ENCODE measurements at regions not wholly inside any gene's neighbourhood (a gene's known extent, or its start where the extent isn't known, plus 50 kb on each side); places are given as distances from the start of the nearest gene placed in this dataset.
A peak's percentile ranks its signal among the peaks of the same experiment; 100 is the strongest.
"Not testable (repeated sequence)": the region's sequence is repeated elsewhere in the genome, so short reads cannot be mapped to it uniquely, and the experiment has no call there.

GRCh38 chr10:123318516-123318915 lies 164.3 kb downstream of the BUB3 start:
- no peak for DNase-seq (ENCODE audit: low read depth)

- DNase-seq (ENCODE audit: low read depth) = no peak
Measured at GRCh38 chr10:123320091-123320490, 165.9 kb downstream of the BUB3 start.

- DNase-seq (ENCODE audit: low read depth) = no peak
Measured at GRCh38 chr10:123323884-123324283, 169.7 kb downstream of the BUB3 start.

- no peak for DNase-seq (ENCODE audit: low read depth)
Measured at GRCh38 chr10:123325663-123326190, 171.5 kb downstream of the BUB3 start.

GRCh38 chr10:123326674-123327073 lies 172.5 kb downstream of the BUB3 start:
- DNase-seq (ENCODE audit: low read depth) = no peak

- no peak for DNase-seq (ENCODE audit: low read depth)
Measured at GRCh38 chr10:123327450-123327849, 173.2 kb downstream of the BUB3 start.

GRCh38 chr10:123327896-123328295 lies 173.7 kb downstream of the BUB3 start:
- no peak for DNase-seq (ENCODE audit: low read depth)

GRCh38 chr10:123331438-123331837 lies 177.2 kb downstream of the BUB3 start:
- peak; percentile 32 for DNase-seq (ENCODE audit: low read depth)

GRCh38 chr10:123346581-123346980 lies 192.4 kb downstream of the BUB3 start:
- DNase-seq (ENCODE audit: low read depth) = no peak

- DNase-seq (ENCODE audit: low read depth) = no peak
Measured at GRCh38 chr10:123348691-123349572, 194.7 kb downstream of the BUB3 start.

- DNase-seq (ENCODE audit: low read depth) = no peak
Measured at GRCh38 chr10:123351715-123352114, 197.5 kb downstream of the BUB3 start.

GRCh38 chr10:123354521-123354920 lies 200.3 kb downstream of the BUB3 start:
- DNase-seq (ENCODE audit: low read depth) = no peak

- DNase-seq (ENCODE audit: low read depth) = no peak
Measured at GRCh38 chr10:123355748-123356481, 201.7 kb downstream of the BUB3 start.

- DNase-seq (ENCODE audit: low read depth) = no peak
Measured at GRCh38 chr10:123356799-123357198, 202.6 kb downstream of the BUB3 start.

GRCh38 chr10:123357421-123357930 lies 203.3 kb downstream of the BUB3 start:
- DNase-seq (ENCODE audit: low read depth) = no peak

GRCh38 chr10:123359539-123359938 lies 205.3 kb downstream of the BUB3 start:
- DNase-seq (ENCODE audit: low read depth) = no peak

GRCh38 chr10:123361832-123362231 lies 207.6 kb downstream of the BUB3 start:
- no peak for DNase-seq (ENCODE audit: low read depth)

GRCh38 chr10:123367195-123367594 lies 213.0 kb downstream of the BUB3 start:
- no peak for DNase-seq (ENCODE audit: low read depth)

GRCh38 chr10:123371626-123372025 lies 217.4 kb downstream of the BUB3 start:
- DNase-seq (ENCODE audit: low read depth) = not testable (repeated sequence)

- DNase-seq (ENCODE audit: low read depth) = no peak
Measured at GRCh38 chr10:123373591-123373990, 219.4 kb downstream of the BUB3 start.

GRCh38 chr10:123375097-123375496 lies 220.9 kb downstream of the BUB3 start:
- no peak for DNase-seq (ENCODE audit: low read depth)

- DNase-seq (ENCODE audit: low read depth) = no peak
Measured at GRCh38 chr10:123375738-123376137, 221.5 kb downstream of the BUB3 start.

- DNase-seq (ENCODE audit: low read depth) = no peak
Measured at GRCh38 chr10:123377883-123378282, 223.7 kb downstream of the BUB3 start.

Measured in HS-5 (cell line).